GOT3 (cell line): ENCODE measurements at regions not wholly inside any gene's neighbourhood (a gene's known extent, or its start where the extent isn't known, plus 50 kb on each side); places are given as distances from the start of the nearest gene placed in this dataset.

Experiments used
- DNase-seq: peaks from one replicate; lab custom pipeline; 2025; ENCODE audit warnings: mixed read lengths; lab: John Stamatoyannopoulos, UW

GRCh38 chr22:19621373-19622060 lies 92.8 kb upstream of the SEPTIN5 start:
- DNase-seq, result no peak

GRCh38 chr22:19622061-19622441 lies 92.3 kb upstream of the SEPTIN5 start:
- DNase-seq, result no peak

- DNase-seq, result no peak
Measured at GRCh38 chr22:19625331-19626041, 88.8 kb upstream of the SEPTIN5 start.

GRCh38 chr22:19626042-19626587 lies 88.2 kb upstream of the SEPTIN5 start:
- no peak for DNase-seq

- DNase-seq, result no peak
Measured at GRCh38 chr22:19626666-19627065, 87.6 kb upstream of the SEPTIN5 start.

- DNase-seq, result no peak
Measured at GRCh38 chr22:19628038-19628776, 86.1 kb upstream of the SEPTIN5 start.

GRCh38 chr22:19629331-19629719 lies 85.0 kb upstream of the SEPTIN5 start:
- no peak for DNase-seq

- peak; percentile 25 for DNase-seq
Measured at GRCh38 chr22:19629720-19630419, 84.4 kb upstream of the SEPTIN5 start.

- DNase-seq, result no peak
Measured at GRCh38 chr22:19630614-19631013, 83.7 kb upstream of the SEPTIN5 start.

- DNase-seq, result no peak
Measured at GRCh38 chr22:19631899-19632667, 82.2 kb upstream of the SEPTIN5 start.

GRCh38 chr22:19632668-19633148 lies 81.6 kb upstream of the SEPTIN5 start:
- DNase-seq, result no peak

- DNase-seq, result no peak
Measured at GRCh38 chr22:19634226-19634975, 79.9 kb upstream of the SEPTIN5 start.

- no peak for DNase-seq
Measured at GRCh38 chr22:19635644-19636043, 78.7 kb upstream of the SEPTIN5 start.

GRCh38 chr22:19636696-19637407 lies 77.5 kb upstream of the SEPTIN5 start:
- DNase-seq, result no peak

- no peak for DNase-seq
Measured at GRCh38 chr22:19637408-19638281, 76.7 kb upstream of the SEPTIN5 start.

GRCh38 chr22:19638282-19639015 lies 75.9 kb upstream of the SEPTIN5 start:
- DNase-seq, result no peak

- no peak for DNase-seq
Measured at GRCh38 chr22:19639610-19640135, 74.6 kb upstream of the SEPTIN5 start.

- no peak for DNase-seq
Measured at GRCh38 chr22:19640306-19640705, 74.0 kb upstream of the SEPTIN5 start.
